A673 (cell line): ENCODE measurements at regions not wholly inside any gene's neighbourhood (a gene's known extent, or its start where the extent isn't known, plus 50 kb on each side); places are given as distances from the start of the nearest gene placed in this dataset.

Source experiments
- BruUV-seq: library from RNA; stranded (reverse); fragments of 400-500 nt; replicated peaks from 2 replicates; lab custom pipeline; 2021; lab: Mats Ljungman, UMichigan
- CTCF ChIA-PET: fragments of 300-600 bp; sonication (Branson Sonifier 250); formaldehyde crosslinking; loops from one replicate; lab custom pipeline; 2022; ENCODE audit warnings: antibody characterized with exemption; lab: Charles Lee
- POLR2A ChIA-PET: fragments of 300-600 bp; sonication (Branson Sonifier 250); formaldehyde crosslinking; loops from one replicate; lab custom pipeline; 2022; ENCODE audit warnings: antibody characterized with exemption; ENCODE audit not compliant: low non-redundant PET; lab: Charles Lee
- DNase-seq: peaks from one replicate; pipeline ENCODE4 v3.0.0-alpha.2; 2015; ENCODE audit warnings: low spot score
- H3K27ac ChIP-seq: fragments of 200-600 bp; sonication (generic); 2 replicates; pipeline ENCODE4 v1.5.1; 2016; ENCODE audit warnings: mixed run types, low read depth, mild to moderate bottlenecking, mixed read lengths, antibody characterized with exemption, low read length; ENCODE audit not compliant: poor library complexity, severe bottlenecking
- H3K27me3 ChIP-seq: fragments of 200-600 bp; sonication (generic); replicated peaks from 2 replicates; pipeline ENCODE4 v1.6.1; 2017; ENCODE audit warnings: mixed run types, low read depth, mild to moderate bottlenecking, mixed read lengths, antibody characterized with exemption, low read length; ENCODE audit not compliant: insufficient read depth, poor library complexity
- H3K36me3 ChIP-seq: fragments of 200-600 bp; sonication (generic); 2 replicates; pipeline ENCODE4 v1.6.1; 2016; ENCODE audit warnings: mixed run types, mild to moderate bottlenecking, mixed read lengths, antibody characterized with exemption, low read length; ENCODE audit not compliant: insufficient read depth, poor library complexity, severe bottlenecking
- H3K4me1 ChIP-seq: fragments of 200-600 bp; sonication (generic); 2 replicates; pipeline ENCODE4 v1.6.1; 2017; ENCODE audit warnings: mixed run types, mild to moderate bottlenecking, mixed read lengths, antibody characterized with exemption, low read length; ENCODE audit not compliant: insufficient read depth, poor library complexity, severe bottlenecking
- H3K4me3 ChIP-seq: fragments of 200-600 bp; sonication (generic); 2 replicates; pipeline ENCODE4 v1.5.1; 2016; ENCODE audit warnings: low read depth, mixed run types, mild to moderate bottlenecking, mixed read lengths, low read length; ENCODE audit not compliant: poor library complexity, severe bottlenecking
- H3K9me3 ChIP-seq: fragments of 200-600 bp; sonication (generic); 2 replicates; pipeline ENCODE4 v1.6.1; 2016; ENCODE audit warnings: mixed run types, low read depth, mild to moderate bottlenecking, mixed read lengths, antibody characterized with exemption, low read length; ENCODE audit not compliant: poor library complexity, severe bottlenecking
- CTCF ChIP-seq: fragments of 300-800, 200-600 bp; sonication (generic); conservative IDR thresholded peaks from 2 replicates; pipeline ENCODE4 v1.5.1; 2017; ENCODE audit warnings: low read depth, mild to moderate bottlenecking, antibody characterized with exemption, low read length, moderate library complexity, mixed read lengths
- EZH2 ChIP-seq: fragments of 200-600 bp; sonication (generic); IDR thresholded peaks from 2 replicates; pipeline ENCODE4 v1.6.1; 2017; ENCODE audit warnings: borderline replicate concordance, low read depth, mild to moderate bottlenecking, mixed read lengths, antibody characterized with exemption, low read length; ENCODE audit not compliant: poor library complexity, severe bottlenecking
- intact Hi-C: fragments of 100-400 bp; cut with micrococcal nuclease; formaldehyde crosslinking; loops from one replicate; pipeline ENCODE4 v1.10.0; 2022; ENCODE audit not compliant: unreplicated experiment

- Histone ChIP-seq H3K27me3 (no peaks in the 10 kb centered on the region), H3K4me1 (no peaks in the 10 kb centered on the region), H3K36me3 (no peaks in the 10 kb centered on the region), H3K4me3 (no peak overlapping the region), H3K27ac (no peak overlapping the region), H3K9me3 (no peaks in the 10 kb centered on the region)
- intact Hi-C loops: no loop called here
- TF ChIP-seq EZH2 (no peak), CTCF (no peak)
- ChIA-PET POLR2A (no interaction called here), CTCF (no interaction called here)
- no peak for DNase-seq
- BruUV-seq: no TSS peak
These were observed 271.2 kb downstream of the INHBA start for GRCh38 chr7:41431671-41432070.

GRCh38 chr7:41428381-41428780, 274.5 kb downstream of the INHBA start:
- BruUV-seq: no TSS peak
- no peak for TF ChIP-seq CTCF
- no peak for TF ChIP-seq EZH2
- no peaks in the 10 kb centered on the region for H3K27me3 ChIP-seq
- no peaks in the 10 kb centered on the region for H3K36me3 ChIP-seq
- ChIA-PET POLR2A (no interaction called here), CTCF (no interaction called here)
- H3K4me3 ChIP-seq: no peak overlapping the region
- intact Hi-C loops: no loop called here
- no peak for DNase-seq
- no peaks in the 10 kb centered on the region for H3K4me1 ChIP-seq
- H3K9me3 ChIP-seq: no peaks in the 10 kb centered on the region
- H3K27ac ChIP-seq: no peak overlapping the region

GRCh38 chr7:41425926-41426325, 277.0 kb downstream of the INHBA start:
- no peaks in the 10 kb centered on the region for H3K36me3 ChIP-seq
- CTCF ChIA-PET: no interaction called here
- H3K4me1 ChIP-seq: no peaks in the 10 kb centered on the region
- no peaks in the 10 kb centered on the region for H3K27me3 ChIP-seq
- intact Hi-C loops: no loop called here
- no peak for DNase-seq
- H3K27ac ChIP-seq: no peak overlapping the region
- TF ChIP-seq CTCF (no peak), EZH2 (no peak)
- no peak overlapping the region for H3K4me3 ChIP-seq
- H3K9me3 ChIP-seq: no peaks in the 10 kb centered on the region
- BruUV-seq: no TSS peak
- POLR2A ChIA-PET: no interaction called here
